ENCODE measurements at regions not wholly inside any gene's neighbourhood (a gene's known extent, or its start where the extent isn't known, plus 50 kb on each side); places are given as distances from the start of the nearest gene placed in this dataset.

- TF ChIP-seq CTCF (IDR thresholded peaks at IDR 0.05) (no peak), ZFX (IDR thresholded peaks at IDR 0.05; ENCODE audit: borderline replicate concordance) (no peak)
These were observed 56.4 kb upstream of the LIFR start for GRCh38 chr5:38612851-38613250.
